HG03095 (cell line): ENCODE measurements at regions not wholly inside any gene's neighbourhood (a gene's known extent, or its start where the extent isn't known, plus 50 kb on each side); places are given as distances from the start of the nearest gene placed in this dataset.
"Not testable (repeated sequence)": the region's sequence is repeated elsewhere in the genome, so short reads cannot be mapped to it uniquely, and the experiment has no call there.

Experiments
- ATAC-seq: cut with Tn5 transposase; IDR thresholded peaks from one replicate; pipeline ENCODE4 v1.9.1; 2021; ENCODE audit warnings: moderate library complexity; ENCODE audit not compliant: unreplicated experiment

DNA sequence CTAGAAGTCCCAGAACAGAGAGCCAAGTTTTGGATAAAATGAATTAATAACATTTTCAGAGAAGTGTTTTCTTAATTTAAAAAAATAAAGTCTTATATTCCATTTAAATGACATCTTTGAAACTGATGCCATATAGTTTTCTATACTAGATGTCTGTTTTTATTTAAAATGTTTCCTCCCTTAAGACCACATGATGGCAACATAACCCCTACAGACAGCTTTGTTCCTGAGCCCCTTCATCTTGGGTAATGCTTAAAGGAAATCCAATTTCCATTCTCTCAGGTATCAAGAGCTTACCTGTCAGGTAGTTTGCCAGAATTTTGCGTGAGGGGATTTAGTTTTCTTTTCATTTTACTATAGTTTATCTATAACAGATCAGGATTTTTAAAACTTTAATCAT, 181.4 kb upstream of the UGT8 start:
- no peak for ATAC-seq

DNA sequence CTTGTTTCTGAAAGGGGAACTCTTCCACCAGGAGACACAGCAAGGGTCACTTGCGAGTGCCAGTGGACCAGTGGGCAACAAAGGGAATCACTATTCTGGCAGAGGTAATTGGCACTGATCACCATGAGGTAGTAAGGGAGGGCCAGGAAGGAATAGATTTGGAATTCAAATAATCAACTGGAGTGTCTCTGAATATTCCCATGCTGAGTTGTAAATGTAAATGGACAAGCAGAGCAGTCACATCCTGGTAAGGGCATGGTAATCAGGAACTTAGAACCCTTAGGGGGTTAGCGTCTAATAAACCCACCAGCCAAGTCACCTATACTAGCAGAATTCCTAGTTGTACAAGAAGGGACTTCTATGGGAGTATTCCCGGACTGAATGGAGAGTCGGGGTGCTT, 178.5 kb upstream of the UGT8 start:
- ATAC-seq, result no peak

DNA sequence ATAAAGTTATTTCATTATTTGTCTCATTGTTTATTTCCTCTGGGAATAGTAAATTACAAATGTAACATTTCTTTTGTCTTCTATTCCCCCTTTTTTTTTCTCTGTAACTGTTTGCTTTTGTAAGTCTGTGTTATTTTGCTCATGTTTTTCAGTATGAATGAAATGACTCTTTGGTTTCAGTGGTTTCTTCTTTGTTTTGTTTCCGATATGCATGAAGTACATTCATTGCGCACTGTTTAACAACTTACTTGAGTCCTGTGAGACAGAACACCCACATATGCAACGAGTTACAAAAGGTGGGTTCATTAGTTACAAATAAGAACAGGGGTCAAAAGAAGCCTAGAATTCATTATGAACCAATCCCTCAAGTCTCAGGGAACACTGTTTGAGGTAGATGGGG, 175.0 kb upstream of the UGT8 start:
- ATAC-seq, result peak; percentile 97

DNA sequence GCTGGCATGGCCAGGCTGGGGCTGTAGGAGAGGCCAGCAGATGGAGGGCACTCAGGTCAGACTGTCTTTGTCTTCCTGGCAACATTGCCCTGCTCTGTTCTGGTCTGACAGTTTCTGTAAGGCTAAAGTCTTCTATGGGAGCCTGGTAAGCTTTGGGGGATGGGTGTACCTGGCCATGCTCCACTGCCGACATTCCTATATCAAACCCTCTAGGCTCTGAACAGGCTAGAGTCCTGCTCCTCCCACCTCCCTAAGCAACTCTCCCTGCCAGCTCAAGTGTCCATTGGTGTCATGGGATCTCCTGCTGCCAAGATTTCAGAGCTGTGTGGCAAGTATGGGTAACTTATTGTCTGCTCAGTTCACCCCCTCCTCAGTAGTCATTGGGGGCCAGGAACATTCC, 163.5 kb upstream of the UGT8 start:
- no peak for ATAC-seq

DNA sequence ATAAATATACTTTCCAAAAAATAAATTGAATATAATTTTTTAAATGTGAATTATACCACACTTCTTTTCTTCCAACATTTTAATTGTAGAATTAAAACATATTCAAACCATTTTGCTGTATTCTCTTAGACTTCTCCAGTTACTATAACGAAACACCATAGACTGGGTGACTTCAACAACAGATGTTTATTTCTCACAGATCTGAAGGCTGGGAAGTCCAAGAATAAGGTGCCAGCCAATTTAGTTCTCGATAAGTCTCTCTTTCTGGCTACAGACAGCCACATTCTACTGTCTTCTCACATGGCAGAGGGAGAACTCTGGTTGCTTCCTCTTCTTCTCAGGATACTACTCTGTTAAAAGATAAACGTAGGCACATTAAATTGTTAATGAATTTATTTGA, 155.8 kb upstream of the UGT8 start:
- no peak for ATAC-seq

DNA sequence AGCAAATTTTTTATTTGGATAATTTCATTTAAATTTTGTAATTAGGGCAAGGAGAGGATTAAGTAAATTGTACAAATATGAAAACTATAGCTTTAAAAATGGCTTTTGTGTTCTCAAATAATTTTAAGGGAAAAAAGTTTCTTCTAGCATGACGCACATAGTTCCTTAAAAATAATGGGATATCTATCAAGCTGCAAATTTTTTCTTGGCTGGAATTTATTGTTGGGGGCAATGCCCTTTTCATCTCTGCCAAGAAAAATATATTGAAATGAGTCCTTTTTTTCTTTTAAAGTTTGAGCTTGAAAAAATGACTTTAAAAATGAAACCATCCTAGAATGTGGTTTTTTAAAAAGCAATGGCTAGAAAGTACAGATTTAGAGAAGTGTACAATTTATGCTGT, 154.4 kb upstream of the UGT8 start:
- no peak for ATAC-seq

DNA sequence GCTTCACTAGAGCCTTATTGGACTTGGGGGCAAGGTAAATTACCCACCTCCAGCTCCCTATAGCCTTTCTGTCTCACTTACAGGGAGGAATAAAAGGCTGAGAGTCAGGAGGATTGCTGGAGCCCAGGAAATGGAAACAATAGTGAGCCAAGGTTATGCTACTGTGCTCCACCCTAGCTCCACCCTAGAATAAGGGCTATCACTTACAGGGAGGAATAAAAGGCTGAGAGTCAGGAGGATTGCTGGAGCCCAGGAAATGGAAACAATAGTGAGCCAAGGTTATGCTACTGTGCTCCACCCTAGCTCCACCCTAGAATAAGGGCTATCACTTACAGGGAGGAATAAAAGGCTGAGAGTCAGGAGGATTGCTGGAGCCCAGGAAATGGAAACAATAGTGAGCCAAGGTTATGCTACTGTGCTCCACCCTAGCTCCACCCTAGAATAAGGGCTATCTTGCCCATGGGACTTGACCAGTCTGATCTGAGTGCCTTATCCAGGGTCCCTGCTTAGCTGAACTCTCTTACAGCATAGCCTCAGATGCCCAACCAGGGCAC, 150.6 kb upstream of the UGT8 start:
- not testable (repeated sequence) for ATAC-seq

DNA sequence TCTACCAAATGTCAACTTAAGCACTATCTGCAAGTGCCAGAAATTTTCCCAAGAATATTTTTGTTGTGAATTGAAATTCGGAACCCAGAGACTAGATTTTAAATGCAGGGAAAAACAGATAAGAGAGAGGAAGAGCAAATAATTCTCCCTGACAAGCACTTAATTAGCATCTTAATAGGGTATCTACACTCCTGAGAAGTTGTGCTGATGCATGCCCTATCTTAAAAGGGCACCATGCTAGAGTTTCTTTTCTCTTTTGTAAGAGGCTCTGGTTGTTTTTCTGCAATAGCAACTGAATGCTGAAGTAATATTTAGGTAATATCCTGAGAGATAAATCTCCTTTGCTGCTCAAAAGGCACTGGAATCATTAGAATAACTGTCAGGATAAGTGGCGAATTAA, 139.9 kb upstream of the UGT8 start:
- no peak for ATAC-seq

DNA sequence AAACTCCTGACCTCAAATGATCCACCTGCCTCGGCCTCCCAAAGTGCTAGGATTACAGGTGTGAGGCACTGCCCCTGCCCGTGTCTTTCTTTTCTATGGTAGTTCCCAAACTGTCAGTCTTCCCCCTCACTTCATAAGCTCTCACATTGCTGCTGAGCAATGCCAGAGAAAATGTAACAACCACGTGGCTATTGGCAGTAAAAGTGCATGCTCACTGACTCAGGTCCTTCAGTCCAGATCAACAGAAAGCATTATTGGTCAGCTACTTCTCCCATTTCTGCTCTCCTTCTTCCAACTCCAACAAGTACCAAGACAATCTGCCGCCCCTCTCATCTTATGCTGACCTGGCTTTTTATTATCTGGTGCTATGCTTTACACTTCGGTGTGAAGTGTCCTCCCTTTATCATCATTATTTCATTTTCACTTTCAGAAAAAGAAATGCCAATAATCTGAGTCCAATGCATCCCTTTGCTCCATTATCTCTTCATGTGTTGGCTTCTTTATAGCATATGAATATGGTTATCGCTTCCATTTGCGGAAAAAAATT, 133.8 kb upstream of the UGT8 start:
- ATAC-seq, result no peak

DNA sequence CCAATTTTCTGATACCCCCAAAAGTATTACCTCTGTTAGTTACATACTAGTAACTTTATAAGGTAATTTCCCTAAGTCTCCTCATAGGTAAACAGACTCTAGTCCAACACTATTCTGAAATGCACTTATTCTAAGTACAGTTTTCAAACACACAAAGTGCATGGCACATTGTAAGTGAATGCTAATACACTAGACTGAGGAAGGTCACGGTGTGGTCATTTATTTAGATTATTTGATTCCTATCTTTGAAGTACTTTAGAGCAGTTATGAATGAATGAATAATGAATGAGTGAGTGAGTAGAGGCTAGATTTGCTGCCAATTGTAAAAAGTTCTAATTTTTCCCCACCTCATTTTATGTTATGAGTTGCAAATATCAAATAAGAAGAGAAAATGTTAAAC, 132.8 kb upstream of the UGT8 start:
- ATAC-seq, result no peak

DNA sequence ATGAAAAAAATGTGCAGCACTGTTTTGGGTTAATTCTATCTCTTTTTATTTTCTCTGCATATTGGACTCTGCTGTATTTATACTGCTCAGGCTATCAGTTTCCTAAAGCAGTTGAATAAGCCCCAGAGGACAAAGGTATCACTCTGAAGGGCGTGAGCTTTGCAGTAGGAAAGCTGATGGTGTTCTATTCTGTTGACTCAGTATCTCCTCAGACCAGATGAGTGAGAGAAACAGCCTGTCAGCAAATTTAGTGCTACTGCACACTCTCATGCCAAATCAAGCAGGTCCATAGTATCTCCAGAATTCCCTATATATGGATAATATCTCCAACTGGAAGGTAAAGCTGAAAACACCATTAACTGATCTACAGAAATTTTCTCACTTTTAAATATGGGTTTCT, 132.3 kb upstream of the UGT8 start:
- ATAC-seq, result no peak

DNA sequence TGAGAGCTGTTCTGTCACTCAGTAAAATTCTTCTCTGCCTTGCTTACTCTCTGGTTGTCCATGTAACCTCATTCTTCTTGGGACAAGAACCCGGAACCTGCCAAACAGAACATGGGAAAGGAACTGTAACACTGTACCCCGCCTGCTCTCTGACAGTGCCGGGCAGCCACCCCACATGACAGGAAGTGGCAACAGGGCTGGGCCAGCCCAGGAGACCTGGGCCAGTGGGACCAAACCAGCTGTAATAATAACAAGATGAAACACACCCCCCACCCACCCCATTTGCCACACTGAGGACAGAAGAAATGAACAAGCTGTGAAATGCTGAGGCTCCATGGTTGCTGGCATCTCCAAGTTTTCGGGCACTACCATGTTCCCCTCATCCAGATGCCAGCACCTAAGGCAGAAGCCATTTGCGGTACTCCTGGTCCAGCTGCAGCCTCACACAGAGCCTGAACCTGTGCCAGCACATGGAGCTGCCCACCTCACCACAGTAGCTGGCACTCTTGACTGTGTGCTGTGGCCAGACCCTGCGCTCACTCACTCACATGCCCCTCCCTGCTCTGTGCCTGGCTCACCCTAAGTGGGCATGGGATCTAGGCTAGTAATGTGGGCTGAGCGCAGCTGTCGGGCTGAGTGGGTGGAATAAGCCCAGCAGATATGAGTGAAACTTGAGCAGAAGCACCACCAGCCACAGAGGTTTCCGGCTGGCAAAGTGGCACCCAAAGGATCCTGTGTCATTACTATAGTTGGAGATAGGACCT, 126.2 kb upstream of the UGT8 start:
- no peak for ATAC-seq

DNA sequence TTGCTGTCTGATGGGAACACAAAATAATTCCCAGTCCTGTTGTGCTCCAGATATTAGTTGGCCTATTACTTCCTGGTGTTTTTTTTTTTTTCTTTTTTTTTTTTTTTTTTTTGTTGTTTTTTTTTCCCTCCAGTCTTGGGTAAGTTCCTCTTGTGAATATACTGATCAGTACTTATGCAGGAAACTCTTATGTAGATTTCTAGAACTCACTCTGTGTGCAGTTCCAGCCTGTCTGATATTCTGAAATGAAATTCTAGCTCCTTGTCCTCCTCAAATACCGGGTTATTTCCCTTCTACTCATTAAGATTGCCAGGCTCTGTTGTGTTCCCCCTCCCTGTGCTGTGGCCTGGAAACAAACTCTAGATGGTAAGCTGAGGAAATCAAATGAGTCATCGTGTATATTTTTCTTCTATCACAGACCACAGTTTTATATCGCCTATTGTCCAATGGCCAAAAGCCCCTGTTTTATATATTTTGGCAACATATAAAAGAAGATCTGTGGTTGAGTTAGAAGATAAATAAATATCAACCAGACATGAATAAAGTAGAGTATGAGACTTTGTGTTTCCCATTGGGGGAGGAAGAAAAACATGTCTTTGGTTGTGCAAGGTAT, 124.3 kb upstream of the UGT8 start:
- no peak for ATAC-seq

DNA sequence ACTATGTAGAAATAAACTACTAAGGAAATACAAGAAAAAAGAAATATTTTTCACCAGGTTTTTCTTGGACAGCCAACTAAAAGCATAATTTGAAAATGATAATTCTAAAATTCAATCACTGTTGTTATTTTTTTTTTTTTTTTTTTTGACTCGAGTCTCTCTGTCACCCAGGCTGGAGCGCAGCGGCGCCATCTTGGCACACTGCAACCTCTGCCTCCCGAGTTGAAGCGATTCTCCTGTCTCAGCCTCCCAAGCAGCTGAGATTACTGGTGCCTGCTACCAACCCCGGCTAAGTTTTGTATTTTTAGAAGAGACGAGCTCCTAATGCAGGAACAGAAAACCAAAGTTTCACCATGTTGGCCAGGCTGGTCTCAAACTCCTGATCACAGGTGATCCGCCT, 122.3 kb upstream of the UGT8 start:
- ATAC-seq, result no peak

DNA sequence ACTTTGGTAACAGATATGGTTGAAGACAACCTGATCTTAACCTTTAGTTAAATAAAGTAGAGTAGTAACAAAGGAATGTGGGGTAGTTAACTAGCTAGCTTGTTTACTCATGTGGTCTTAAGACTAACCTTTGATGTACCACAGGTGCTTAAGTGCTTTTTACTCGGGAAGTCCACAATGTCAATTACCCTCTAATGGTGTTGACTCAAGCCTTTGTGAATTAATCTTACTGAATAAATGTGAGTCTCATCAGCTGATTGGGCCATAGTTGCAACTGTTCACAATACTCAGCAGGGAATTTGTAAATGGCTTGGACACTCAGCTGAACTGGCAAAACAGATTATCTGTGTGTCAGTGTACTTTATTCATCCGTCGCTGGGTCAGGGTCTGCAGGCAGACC, 119.0 kb upstream of the UGT8 start:
- ATAC-seq, result no peak

DNA sequence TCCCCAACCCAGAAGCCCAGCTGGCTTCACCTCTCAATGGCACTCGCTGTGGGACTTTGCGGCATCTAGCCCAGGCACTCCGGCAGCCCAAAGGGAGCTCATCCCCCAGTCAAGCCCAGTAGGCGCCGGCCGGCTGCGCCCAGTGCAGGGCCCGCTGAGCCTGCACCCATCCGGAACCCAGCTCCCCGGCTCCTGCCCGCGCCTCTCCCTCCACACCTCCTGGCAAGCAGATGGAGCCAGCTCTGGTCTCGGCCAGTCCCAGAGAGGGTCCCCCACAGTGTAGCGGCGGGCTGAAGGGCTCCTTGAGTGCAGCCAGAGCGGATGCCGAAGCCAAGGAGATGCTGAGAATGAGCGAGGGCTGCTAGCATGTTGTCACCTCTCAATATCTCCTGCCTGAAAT, 116.8 kb upstream of the UGT8 start:
- ATAC-seq, result no peak

DNA sequence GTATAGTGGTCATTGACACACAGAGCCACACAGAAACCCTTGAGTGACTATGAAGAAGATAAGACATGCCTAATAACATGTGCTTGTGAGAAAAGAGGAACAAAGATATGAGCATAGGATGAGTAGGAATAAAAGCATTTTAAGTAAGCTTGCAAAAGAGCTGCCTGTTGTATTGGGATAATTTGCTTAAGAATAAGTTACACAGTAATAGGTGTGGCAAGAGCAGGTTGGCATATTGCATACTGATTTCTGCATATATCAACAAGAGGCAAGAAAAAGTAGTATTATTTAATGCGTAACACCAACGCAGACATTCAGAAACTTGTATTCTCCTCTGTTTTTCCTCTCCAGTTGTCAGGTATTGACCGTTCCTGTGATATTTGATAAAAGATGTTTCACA, 111.5 kb upstream of the UGT8 start:
- ATAC-seq, result no peak

DNA sequence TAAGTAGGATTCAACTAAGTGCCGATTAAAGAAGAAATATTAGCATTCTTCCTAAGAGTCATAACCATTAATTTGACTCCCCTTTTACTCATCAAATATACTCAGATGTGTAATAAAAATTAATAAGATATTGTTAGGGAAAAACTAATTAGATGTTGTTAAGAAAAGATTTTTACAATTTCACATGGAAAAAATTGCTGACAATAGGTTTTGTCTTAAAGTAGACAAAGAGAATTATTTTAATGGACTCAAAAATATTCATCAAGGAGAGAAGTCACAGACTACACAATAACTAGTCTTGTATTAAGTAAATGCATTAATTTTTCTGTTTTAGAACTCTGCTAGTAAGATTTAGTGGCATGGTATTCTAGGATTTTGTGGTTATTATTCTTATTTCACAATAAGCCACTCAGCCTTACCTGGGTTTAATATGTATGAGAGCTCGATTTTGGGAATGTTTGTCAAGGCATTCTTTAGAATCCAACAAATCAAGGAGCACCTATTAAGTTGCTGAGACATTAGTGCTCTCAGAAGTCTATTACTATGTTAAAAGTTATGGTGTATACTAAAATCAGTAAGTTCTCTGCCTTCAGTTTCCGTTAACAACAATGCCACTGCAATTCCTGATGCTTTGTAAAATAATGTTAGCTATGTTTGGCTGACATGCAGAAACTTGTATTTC, 110.2 kb upstream of the UGT8 start:
- ATAC-seq, result no peak

DNA sequence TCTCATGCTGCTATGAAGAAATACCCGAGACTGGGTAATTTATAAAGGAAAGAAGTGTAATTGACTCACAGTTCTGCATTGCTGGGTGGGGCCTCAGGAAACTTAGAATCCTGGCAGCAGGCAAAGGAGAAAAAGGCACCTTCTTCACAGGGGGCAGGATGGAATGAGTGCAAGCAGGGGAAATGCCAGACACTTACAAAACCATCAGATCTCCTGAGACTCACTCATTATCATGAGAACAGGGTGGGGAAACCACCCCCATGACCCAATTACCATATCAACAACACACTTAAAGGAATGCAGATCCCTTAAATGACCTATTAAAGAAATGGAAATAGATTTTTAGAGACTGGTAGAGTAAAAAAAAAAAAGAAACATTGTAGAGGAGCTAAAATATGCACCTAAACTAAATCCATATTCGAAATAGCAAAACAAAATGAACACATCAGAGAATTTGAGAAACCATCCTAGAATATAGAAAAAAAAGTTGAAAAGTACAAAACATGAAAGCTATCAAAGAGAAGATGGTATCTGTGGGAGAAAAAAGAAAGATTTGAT, 104.3 kb upstream of the UGT8 start:
- ATAC-seq, result no peak

DNA sequence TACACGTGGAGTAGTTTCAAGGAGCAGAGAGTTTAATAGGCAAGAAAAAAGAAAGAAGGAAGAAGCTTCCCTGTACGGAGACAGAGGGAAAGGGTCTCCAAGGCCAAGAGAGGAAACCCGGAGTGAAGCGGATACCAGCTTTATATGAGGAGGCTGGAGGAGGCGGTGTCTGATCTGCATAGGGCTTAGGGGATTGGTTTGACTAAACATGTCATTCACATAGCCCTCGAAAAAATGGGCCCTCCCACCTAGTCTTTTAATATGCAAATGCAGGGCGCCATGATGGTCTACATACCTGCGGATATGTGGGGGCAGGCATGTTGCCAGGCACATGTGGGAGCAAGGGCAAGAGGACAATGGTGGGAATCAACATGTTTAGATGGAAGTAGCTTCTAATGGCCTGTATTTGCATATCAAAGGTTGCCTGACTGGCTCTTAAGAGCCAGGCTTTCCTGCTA, 103.1 kb upstream of the UGT8 start:
- ATAC-seq, result no peak

DNA sequence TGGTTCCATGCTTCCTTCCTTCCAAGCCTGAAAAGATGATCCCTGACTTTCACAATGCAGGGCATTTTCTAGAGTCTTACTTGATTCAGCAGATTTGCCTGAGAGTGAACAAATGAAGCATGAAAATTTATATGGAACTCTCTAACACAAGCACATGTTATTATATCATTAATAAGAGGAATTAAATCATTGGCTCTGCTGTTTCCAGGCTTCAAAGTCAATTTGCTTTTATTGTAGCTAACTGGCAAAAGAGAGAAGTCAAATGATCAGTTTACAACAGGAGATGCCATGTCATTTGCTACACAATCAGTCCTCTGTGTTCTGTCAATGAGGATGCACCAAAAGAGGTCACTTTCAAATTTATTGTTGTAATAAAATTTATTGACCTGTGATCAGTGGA, 101.5 kb upstream of the UGT8 start:
- ATAC-seq, result no peak
